ENCODE measurements at regions not wholly inside any gene's neighbourhood (a gene's known extent, or its start where the extent isn't known, plus 50 kb on each side); places are given as distances from the start of the nearest gene placed in this dataset.

DNA sequence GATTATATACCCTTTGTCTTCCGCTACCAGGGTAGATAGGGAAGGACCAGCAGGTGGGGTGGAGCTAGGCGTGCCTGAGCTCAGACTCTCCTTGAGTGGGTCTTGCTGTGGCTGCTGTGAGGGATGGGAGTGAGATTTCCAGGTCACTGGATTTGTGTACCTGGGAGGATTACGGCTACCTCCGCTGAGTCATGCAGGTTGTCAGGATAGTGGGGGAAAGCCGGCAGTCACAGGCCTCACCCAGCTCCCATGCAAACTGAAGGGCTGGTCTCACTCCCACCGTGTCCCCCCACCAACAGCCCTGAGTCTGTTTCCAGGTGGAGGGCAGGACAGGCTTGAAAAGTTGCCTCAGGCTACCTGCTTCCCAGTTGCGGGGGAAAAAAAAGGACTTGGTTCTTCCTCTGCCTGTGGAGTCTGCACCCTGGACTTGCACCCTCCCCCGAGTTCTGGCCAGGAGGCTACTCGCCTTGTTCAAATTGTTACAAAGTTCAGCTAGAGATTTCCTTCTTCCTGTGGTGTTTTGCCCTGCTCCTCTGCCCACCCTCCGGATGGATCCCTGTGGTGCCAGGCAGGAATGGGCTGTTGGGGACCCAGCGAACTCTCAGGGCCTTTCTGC is 268.3 kb downstream of the VAPA start:
- no peaks in the 10 kb centered on the region for H3K9me3 ChIP-seq
- no peaks in the 10 kb centered on the region for H3K27me3 ChIP-seq
- TF ChIP-seq EP300 (IDR thresholded peaks at IDR 0.05) = no peak
- TF ChIP-seq POLR2A (IDR thresholded peaks at IDR 0.05) = no peak
- TF ChIP-seq, protein P1, sequence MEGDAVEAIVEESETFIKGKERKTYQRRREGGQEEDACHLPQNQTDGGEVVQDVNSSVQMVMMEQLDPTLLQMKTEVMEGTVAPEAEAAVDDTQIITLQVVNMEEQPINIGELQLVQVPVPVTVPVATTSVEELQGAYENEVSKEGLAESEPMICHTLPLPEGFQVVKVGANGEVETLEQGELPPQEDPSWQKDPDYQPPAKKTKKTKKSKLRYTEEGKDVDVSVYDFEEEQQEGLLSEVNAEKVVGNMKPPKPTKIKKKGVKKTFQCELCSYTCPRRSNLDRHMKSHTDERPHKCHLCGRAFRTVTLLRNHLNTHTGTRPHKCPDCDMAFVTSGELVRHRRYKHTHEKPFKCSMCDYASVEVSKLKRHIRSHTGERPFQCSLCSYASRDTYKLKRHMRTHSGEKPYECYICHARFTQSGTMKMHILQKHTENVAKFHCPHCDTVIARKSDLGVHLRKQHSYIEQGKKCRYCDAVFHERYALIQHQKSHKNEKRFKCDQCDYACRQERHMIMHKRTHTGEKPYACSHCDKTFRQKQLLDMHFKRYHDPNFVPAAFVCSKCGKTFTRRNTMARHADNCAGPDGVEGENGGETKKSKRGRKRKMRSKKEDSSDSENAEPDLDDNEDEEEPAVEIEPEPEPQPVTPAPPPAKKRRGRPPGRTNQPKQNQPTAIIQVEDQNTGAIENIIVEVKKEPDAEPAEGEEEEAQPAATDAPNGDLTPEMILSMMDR (IDR thresholded peaks at IDR 0.05) = no peak
- no peaks in the 10 kb centered on the region for H3K36me3 ChIP-seq
- WGBS, 3 donors = 84 to 87% (median 85%) methylated on average over 11 of the region's 11 CpGs
- H3K4me1 ChIP-seq (ENCODE audit: insufficient read depth) = no peaks in the 10 kb centered on the region
- H3K4me3 ChIP-seq = no peak overlapping the region
- no peak for DNase-seq
- H3K27ac ChIP-seq = no peak overlapping the region
- intact Hi-C loops (cut with DNase I) = no loop called here

DNA sequence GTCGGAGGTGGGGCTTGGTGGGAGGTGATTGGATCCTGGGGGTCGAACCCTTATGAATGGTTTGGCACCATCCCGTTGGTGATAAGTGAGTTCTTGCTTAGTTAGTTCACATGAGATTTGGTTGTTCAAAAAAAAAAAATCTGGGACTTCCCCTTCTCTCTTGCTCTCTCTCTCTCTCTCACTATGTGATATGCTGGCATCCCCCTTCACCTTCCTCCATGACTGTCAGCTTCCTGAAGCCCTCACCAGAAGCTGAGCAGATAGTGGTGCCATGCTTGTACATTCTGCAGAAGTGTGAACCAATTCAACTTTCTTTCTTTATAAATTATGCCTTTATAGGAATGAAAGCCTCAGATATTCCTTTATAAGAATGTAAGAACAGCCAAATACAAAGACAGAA is 269.7 kb upstream of the APCDD1 start:
- H3K9me3 ChIP-seq = no peaks in the 10 kb centered on the region
- no peaks in the 10 kb centered on the region for H3K4me1 ChIP-seq (ENCODE audit: insufficient read depth)
- TF ChIP-seq EP300 (IDR thresholded peaks at IDR 0.05) (no peak), POLR2A (IDR thresholded peaks at IDR 0.05) (no peak)
- TF ChIP-seq, protein P1 (IDR thresholded peaks at IDR 0.05) = no peak
- no peaks in the 10 kb centered on the region for H3K36me3 ChIP-seq
- no peak for DNase-seq
- intact Hi-C loops (cut with DNase I) = no loop called here
- H3K27ac ChIP-seq = no peak overlapping the region
- no peak overlapping the region for H3K4me3 ChIP-seq
- no peaks in the 10 kb centered on the region for H3K27me3 ChIP-seq
- 91 to 94% (median 91%) methylated on average over 3 of the region's 3 CpGs for WGBS, 3 donors

DNA sequence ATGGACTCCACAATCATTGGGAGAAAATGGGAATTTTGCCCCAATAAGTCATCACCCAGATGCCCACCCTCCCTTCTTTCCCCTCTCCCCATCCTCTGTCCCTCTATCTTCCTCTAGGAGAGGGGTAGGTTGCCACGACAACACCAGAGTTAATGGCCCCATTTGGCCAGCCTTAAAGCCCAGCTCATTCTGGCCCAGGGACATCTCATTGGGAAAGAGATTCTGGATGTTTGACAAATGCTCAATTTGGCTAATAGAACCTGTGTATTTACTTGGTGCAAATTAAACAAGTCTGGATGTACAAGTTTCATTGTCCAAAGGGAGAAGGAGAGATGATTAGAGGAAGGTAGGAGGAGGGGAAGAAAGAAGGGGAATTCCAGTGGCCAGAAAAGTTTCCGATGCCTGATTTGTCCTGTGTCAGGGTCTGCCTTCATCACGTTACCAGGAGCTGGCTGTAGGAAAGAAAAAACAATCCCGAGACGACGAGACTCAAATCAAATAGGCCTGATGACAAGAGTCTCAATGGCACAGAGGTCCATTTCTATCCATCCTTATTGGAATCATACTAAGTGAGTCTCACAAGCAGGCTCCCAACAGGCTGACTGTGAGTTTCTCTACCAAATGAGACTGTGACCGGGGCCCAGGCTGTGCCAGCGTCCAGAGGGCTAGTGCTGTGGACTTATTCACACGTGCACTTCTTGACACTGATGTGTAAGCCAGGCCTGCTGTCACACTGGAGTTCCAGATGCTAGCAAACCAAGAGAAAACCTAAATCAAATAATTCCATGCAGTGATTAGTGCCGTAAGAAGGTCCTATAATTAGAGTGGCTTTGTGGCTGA is 265.2 kb upstream of the APCDD1 start:
- Histone ChIP-seq H3K27ac (no peak overlapping the region), H3K27me3 (no peaks in the 10 kb centered on the region), H3K4me1 (ENCODE audit: insufficient read depth) (no peaks in the 10 kb centered on the region), H3K9me3 (no peaks in the 10 kb centered on the region), H3K4me3 (no peak overlapping the region), H3K36me3 (no peaks in the 10 kb centered on the region)
- WGBS, 3 donors = 87 to 91% (median 88%) methylated on average over 10 of the region's 10 CpGs
- intact Hi-C loops (cut with DNase I) = no loop called here
- DNase-seq = no peak
- TF ChIP-seq, protein P1 (IDR thresholded peaks at IDR 0.05) = no peak
- TF ChIP-seq EP300 (IDR thresholded peaks at IDR 0.05) = no peak
- no peak for TF ChIP-seq POLR2A (IDR thresholded peaks at IDR 0.05)

DNA sequence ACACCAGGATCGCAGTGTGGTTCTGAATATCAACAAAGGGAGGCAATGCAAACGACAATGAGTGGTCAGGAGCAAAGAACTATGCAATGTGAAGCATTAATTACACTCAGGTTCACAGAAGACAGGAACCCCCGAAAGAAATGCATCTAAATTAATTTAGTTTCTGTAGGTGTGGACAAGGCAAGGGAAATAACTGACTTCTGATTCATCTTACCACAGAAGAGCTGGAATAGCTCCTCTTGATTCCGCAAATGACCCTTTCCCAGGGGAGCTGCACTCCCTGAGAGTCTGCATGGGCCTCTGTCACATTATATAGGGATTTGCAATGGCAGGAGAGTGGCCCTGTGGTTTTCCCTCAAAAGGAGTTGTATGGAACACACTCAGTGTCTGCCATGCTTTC is 263.9 kb upstream of the APCDD1 start:
- no peak overlapping the region for H3K4me3 ChIP-seq
- no peaks in the 10 kb centered on the region for H3K9me3 ChIP-seq
- H3K27ac ChIP-seq = no peak overlapping the region
- no peaks in the 10 kb centered on the region for H3K36me3 ChIP-seq
- WGBS, 3 donors = 86 to 95% (median 92%) methylated on average over 4 of the region's 4 CpGs
- intact Hi-C loops (cut with DNase I) = no loop called here
- no peak for TF ChIP-seq EP300 (IDR thresholded peaks at IDR 0.05)
- TF ChIP-seq, protein P1 (IDR thresholded peaks at IDR 0.05) = no peak
- TF ChIP-seq POLR2A (IDR thresholded peaks at IDR 0.05) = no peak
- no peaks in the 10 kb centered on the region for H3K27me3 ChIP-seq
- DNase-seq = no peak
- H3K4me1 ChIP-seq (ENCODE audit: insufficient read depth) = no peaks in the 10 kb centered on the region

All from ovary (tissue), 7 donors.